HG02938 (cell line): ENCODE measurements at regions not wholly inside any gene's neighbourhood (a gene's known extent, or its start where the extent isn't known, plus 50 kb on each side); places are given as distances from the start of the nearest gene placed in this dataset.
"Not testable (repeated sequence)": the region's sequence is repeated elsewhere in the genome, so short reads cannot be mapped to it uniquely, and the experiment has no call there.

Experiments
- ATAC-seq: cut with Tn5 transposase; IDR thresholded peaks from one replicate; pipeline ENCODE4 v1.9.1; 2021; ENCODE audit warnings: mild to moderate bottlenecking, moderate library complexity; ENCODE audit not compliant: unreplicated experiment

- ATAC-seq: no peak
Observed at GRCh38 chr2:75844651-75845050, 133.9 kb upstream of the GCFC2 start.

- ATAC-seq: not testable (repeated sequence)
Observed at GRCh38 chr2:75834588-75834987, 123.9 kb upstream of the GCFC2 start.

- no peak for ATAC-seq
Observed at GRCh38 chr2:75833386-75833785, 122.7 kb upstream of the GCFC2 start.

GRCh38 chr2:75828826-75829225 is 118.1 kb upstream of the GCFC2 start:
- ATAC-seq: no peak

GRCh38 chr2:75823515-75823914 is 112.8 kb upstream of the GCFC2 start:
- ATAC-seq: not testable (repeated sequence)

- no peak for ATAC-seq
Observed at GRCh38 chr2:75822336-75822735, 111.6 kb upstream of the GCFC2 start.

- peak; percentile 52 for ATAC-seq
Observed at GRCh38 chr2:75820693-75821092, 110.0 kb upstream of the GCFC2 start.

- no peak for ATAC-seq
Observed at GRCh38 chr2:75810611-75811330, 100.1 kb upstream of the GCFC2 start.

- no peak for ATAC-seq
Observed at GRCh38 chr2:75808793-75809535, 98.2 kb upstream of the GCFC2 start.

GRCh38 chr2:75807992-75808391 is 97.3 kb upstream of the GCFC2 start:
- ATAC-seq: no peak

- peak; percentile 46 for ATAC-seq
Observed at GRCh38 chr2:75801234-75801982, 90.7 kb upstream of the GCFC2 start.

GRCh38 chr2:75800456-75800855 is 89.7 kb upstream of the GCFC2 start:
- peak; percentile 70 for ATAC-seq

GRCh38 chr2:75799859-75800258 is 89.1 kb upstream of the GCFC2 start:
- ATAC-seq: peak; percentile 27

- ATAC-seq: no peak
Observed at GRCh38 chr2:75798569-75798968, 87.9 kb upstream of the GCFC2 start.

GRCh38 chr2:75792996-75793395 is 82.3 kb upstream of the GCFC2 start:
- no peak for ATAC-seq

GRCh38 chr2:75792146-75792545 is 81.4 kb upstream of the GCFC2 start:
- ATAC-seq: no peak

GRCh38 chr2:75790814-75791467 is 80.2 kb upstream of the GCFC2 start:
- ATAC-seq: no peak

GRCh38 chr2:75790121-75790813 is 79.6 kb upstream of the GCFC2 start:
- no peak for ATAC-seq

- ATAC-seq: no peak
Observed at GRCh38 chr2:75788902-75789301, 78.2 kb upstream of the GCFC2 start.

GRCh38 chr2:75788154-75788553 is 77.4 kb upstream of the GCFC2 start:
- ATAC-seq: no peak
